Left lung (tissue), 4 donors: ENCODE measurements at regions not wholly inside any gene's neighbourhood (a gene's known extent, or its start where the extent isn't known, plus 50 kb on each side); places are given as distances from the start of the nearest gene placed in this dataset.

Experiments used
- ATAC-seq: fragments of 200-7000 bp; cut with Tn5 transposase; one replicate; pipeline ENCODE4 v1.9.1; 2020; ENCODE audit warnings: moderate library complexity
- DNase-seq, 4 donors: peaks; one replicate each; pipeline ENCODE4 v3.0.0-alpha.2; 2013 to 2020
- H3K27ac ChIP-seq, 2 donors: fragments of 200-600 bp; sonication (generic) in 1 of 2; one replicate each; pipeline versions ENCODE4 v1.5.0 to v1.8.0; 2020 to 2021
- H3K27me3 ChIP-seq, 2 donors: fragments of 200-600 bp; sonication (generic) in 1 of 2; one replicate each; pipeline versions ENCODE4 v1.5.0 to v1.8.0; 2020 to 2021
- H3K36me3 ChIP-seq, 2 donors: fragments of 200-600 bp; sonication (generic) in 1 of 2; one replicate each; pipeline versions ENCODE4 v1.5.0 to v1.8.0; 2020 to 2021
- H3K4me1 ChIP-seq, 2 donors: fragments of 200-600 bp; one replicate each; pipeline ENCODE4 v1.8.0; 2021
- H3K4me3 ChIP-seq, 2 donors: fragments of 200-600 bp; sonication (generic) in 1 of 2; one replicate each; pipeline versions ENCODE4 v1.5.0 to v1.8.0; 2020 to 2021; ENCODE audit warnings: mild to moderate bottlenecking in 1 of 2
- H3K9me3 ChIP-seq, 2 donors: fragments of 200-600 bp; sonication (generic) in 1 of 2; one replicate each; pipeline versions ENCODE4 v1.5.0 to v1.8.0; 2020 to 2021
- intact Hi-C, 2 donors: fragments of 100-400 bp; cut with DNase I; formaldehyde crosslinking; loops; one replicate each; pipeline versions ENCODE4 v1.11.2 to v1.14.2; 2022
- TF ChIP-seq, protein P1 (sequence below), 2 donors: fragments of 200-600 bp; sonication (generic) in 1 of 2; IDR thresholded peaks; one replicate each; pipeline versions ENCODE4 v1.5.0 to v1.8.0; 2021; ENCODE audit warnings: antibody characterized with exemption in 2 of 2
- donor health status: DM: no; HTN: yes; CAD: no.
- donor health status: DM: no; HTN: no; CAD: no.

DNA sequence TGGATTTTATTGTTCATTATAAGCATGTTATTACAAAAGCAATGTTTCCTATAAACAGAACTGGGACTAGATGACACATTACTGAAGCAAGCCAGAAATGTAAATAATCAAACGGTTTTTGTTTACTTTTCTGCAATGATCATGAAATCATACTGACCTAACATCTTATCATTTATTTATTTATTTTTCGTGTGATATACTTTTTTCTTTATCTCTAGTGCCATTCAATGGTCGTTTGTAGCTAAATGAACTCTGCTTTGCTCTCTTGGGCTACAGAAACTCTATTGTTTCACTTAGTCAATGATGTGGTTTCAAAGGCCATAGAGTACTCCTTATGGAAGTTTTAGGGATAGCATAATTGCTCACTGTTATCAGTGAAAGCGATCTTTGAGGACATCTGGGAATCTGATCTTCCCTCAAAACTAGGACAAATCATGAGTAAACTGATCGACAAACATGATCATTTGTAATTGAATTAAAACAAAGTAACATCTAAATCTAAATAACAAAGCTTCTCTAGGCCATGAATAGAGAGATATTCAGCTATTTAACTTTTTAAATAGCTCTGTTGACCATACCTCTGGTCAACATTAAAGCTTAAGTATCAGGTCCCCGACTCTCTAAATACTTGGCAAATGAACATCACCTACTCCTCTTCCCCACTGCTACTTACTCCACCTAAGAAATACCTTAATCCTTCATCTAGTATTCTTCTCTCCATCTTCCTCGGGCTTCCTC lies 933.4 kb downstream of the TFAP2A start:
- Histone ChIP-seq H3K4me1 (no peaks in the 10 kb centered on the region), H3K27ac (no peak overlapping the region), H3K4me3 (no peak overlapping the region), H3K9me3 (no peaks in the 10 kb centered on the region), H3K36me3 (no peaks in the 10 kb centered on the region), H3K27me3 (no peaks in the 10 kb centered on the region)
- DNase-seq (no peak), ATAC-seq (no peak)
- TF ChIP-seq, protein P1, sequence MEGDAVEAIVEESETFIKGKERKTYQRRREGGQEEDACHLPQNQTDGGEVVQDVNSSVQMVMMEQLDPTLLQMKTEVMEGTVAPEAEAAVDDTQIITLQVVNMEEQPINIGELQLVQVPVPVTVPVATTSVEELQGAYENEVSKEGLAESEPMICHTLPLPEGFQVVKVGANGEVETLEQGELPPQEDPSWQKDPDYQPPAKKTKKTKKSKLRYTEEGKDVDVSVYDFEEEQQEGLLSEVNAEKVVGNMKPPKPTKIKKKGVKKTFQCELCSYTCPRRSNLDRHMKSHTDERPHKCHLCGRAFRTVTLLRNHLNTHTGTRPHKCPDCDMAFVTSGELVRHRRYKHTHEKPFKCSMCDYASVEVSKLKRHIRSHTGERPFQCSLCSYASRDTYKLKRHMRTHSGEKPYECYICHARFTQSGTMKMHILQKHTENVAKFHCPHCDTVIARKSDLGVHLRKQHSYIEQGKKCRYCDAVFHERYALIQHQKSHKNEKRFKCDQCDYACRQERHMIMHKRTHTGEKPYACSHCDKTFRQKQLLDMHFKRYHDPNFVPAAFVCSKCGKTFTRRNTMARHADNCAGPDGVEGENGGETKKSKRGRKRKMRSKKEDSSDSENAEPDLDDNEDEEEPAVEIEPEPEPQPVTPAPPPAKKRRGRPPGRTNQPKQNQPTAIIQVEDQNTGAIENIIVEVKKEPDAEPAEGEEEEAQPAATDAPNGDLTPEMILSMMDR (IDR thresholded peaks at IDR 0.05), result no peak
- intact Hi-C loops, result no loop called here

GRCh38 chr6:9468277-9468676 lies 946.6 kb downstream of the TFAP2A start:
- H3K9me3 ChIP-seq, result no peaks in the 10 kb centered on the region
- no peak overlapping the region for H3K27ac ChIP-seq
- no peaks in the 10 kb centered on the region for H3K36me3 ChIP-seq
- no peak overlapping the region for H3K4me3 ChIP-seq
- no peaks in the 10 kb centered on the region for H3K4me1 ChIP-seq
- no peaks in the 10 kb centered on the region for H3K27me3 ChIP-seq
- no peak for DNase-seq
- TF ChIP-seq, protein P1 (IDR thresholded peaks at IDR 0.05), result no peak
- no peak for ATAC-seq
- intact Hi-C loops, result no loop called here

DNA sequence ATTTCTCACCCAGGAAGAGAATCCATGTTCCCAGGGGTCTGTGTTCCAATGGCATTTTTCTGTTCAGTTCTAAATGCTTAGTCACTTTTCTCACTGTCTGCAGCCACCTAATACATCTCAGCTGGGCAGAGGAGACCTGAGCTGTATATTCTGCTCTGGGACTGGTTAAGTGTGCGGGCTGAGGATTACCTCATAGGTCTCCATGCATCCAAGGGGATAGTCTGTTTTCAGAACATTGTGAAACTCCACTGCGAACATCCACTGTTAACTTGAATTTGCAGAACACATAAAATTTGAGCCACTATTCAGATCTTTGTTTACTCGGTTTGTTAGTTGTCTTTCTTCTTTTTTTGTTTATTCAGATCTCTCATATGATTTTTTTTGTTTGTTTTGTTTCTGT lies 947.1 kb downstream of the TFAP2A start:
- DNase-seq, result no peak
- no peaks in the 10 kb centered on the region for H3K36me3 ChIP-seq
- no peak overlapping the region for H3K4me3 ChIP-seq
- TF ChIP-seq, protein P1 (IDR thresholded peaks at IDR 0.05), result no peak
- no peak overlapping the region for H3K27ac ChIP-seq
- H3K4me1 ChIP-seq, result no peaks in the 10 kb centered on the region
- no peak for ATAC-seq
- no peaks in the 10 kb centered on the region for H3K27me3 ChIP-seq
- H3K9me3 ChIP-seq, result no peaks in the 10 kb centered on the region
- intact Hi-C loops, result no loop called here

GRCh38 chr6:9464583-9464982 lies 950.3 kb downstream of the TFAP2A start:
- Histone ChIP-seq H3K27me3 (no peaks in the 10 kb centered on the region), H3K9me3 (no peaks in the 10 kb centered on the region), H3K4me1 (no peaks in the 10 kb centered on the region), H3K4me3 (no peak overlapping the region), H3K36me3 (no peaks in the 10 kb centered on the region), H3K27ac (no peak overlapping the region)
- DNase-seq (no peak), ATAC-seq (no peak)
- intact Hi-C loops, result no loop called here
- TF ChIP-seq, protein P1 (IDR thresholded peaks at IDR 0.05), result no peak

- DNase-seq, result no peak
- TF ChIP-seq, protein P1 (IDR thresholded peaks at IDR 0.05), result no peak
- H3K27ac ChIP-seq, result no peak overlapping the region
- H3K9me3 ChIP-seq, result no peaks in the 10 kb centered on the region
- ATAC-seq, result no peak
- no peaks in the 10 kb centered on the region for H3K27me3 ChIP-seq
- H3K4me3 ChIP-seq, result no peak overlapping the region
- no peaks in the 10 kb centered on the region for H3K4me1 ChIP-seq
- intact Hi-C loops, result no loop called here
- H3K36me3 ChIP-seq, result no peaks in the 10 kb centered on the region
Observed at GRCh38 chr6:9463311-9463710, 951.6 kb downstream of the TFAP2A start.
